ENCODE measurements at regions not wholly inside any gene's neighbourhood (a gene's known extent, or its start where the extent isn't known, plus 50 kb on each side); places are given as distances from the start of the nearest gene placed in this dataset.

DNA sequence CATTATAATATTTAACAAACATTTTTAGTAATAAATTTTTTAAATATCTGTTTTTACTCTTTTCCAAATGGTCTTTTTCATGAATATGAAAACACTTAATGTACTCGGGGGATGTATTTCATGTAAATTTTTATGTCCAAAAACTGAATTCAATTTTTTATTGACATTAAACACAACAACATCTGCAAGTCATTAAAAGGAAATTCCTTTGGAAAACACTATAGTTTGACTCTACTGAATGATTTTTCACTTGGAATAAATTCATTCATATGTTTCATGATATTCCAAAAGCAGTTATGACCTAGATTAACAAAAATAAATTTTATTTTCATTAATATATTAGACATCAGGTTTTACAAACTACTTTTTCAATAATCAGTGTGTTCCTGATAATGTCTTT lies 239.8 kb upstream of the AGTR1 start:
- no peak for TF ChIP-seq FOS (IDR thresholded peaks at IDR 0.05; ENCODE audit: low read depth, low read length)
- TF ChIP-seq RAD21 (IDR thresholded peaks at IDR 0.05; ENCODE audit: low read length) = no peak
- TF ChIP-seq, protein P1, sequence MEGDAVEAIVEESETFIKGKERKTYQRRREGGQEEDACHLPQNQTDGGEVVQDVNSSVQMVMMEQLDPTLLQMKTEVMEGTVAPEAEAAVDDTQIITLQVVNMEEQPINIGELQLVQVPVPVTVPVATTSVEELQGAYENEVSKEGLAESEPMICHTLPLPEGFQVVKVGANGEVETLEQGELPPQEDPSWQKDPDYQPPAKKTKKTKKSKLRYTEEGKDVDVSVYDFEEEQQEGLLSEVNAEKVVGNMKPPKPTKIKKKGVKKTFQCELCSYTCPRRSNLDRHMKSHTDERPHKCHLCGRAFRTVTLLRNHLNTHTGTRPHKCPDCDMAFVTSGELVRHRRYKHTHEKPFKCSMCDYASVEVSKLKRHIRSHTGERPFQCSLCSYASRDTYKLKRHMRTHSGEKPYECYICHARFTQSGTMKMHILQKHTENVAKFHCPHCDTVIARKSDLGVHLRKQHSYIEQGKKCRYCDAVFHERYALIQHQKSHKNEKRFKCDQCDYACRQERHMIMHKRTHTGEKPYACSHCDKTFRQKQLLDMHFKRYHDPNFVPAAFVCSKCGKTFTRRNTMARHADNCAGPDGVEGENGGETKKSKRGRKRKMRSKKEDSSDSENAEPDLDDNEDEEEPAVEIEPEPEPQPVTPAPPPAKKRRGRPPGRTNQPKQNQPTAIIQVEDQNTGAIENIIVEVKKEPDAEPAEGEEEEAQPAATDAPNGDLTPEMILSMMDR (conservative IDR thresholded peaks at IDR 0.05; ENCODE audit: low read depth, low read length) = no peak
- TF ChIP-seq, protein P2, sequence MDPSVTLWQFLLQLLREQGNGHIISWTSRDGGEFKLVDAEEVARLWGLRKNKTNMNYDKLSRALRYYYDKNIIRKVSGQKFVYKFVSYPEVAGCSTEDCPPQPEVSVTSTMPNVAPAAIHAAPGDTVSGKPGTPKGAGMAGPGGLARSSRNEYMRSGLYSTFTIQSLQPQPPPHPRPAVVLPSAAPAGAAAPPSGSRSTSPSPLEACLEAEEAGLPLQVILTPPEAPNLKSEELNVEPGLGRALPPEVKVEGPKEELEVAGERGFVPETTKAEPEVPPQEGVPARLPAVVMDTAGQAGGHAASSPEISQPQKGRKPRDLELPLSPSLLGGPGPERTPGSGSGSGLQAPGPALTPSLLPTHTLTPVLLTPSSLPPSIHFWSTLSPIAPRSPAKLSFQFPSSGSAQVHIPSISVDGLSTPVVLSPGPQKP (IDR thresholded peaks at IDR 0.05; ENCODE audit: borderline replicate concordance, low read depth, low read length) = no peak
- no peak for TF ChIP-seq CEBPB (IDR thresholded peaks at IDR 0.05; ENCODE audit: low read depth, low read length)
- TF ChIP-seq RFX5 (IDR thresholded peaks at IDR 0.05; ENCODE audit: low read depth, low read length) = no peak
- TF ChIP-seq POLR2A (IDR thresholded peaks at IDR 0.05; ENCODE audit: low read depth, low read length) = no peak

All from IMR-90 (cell line).